Posterior vena cava (tissue), 2 donors: ENCODE measurements at regions not wholly inside any gene's neighbourhood (a gene's known extent, or its start where the extent isn't known, plus 50 kb on each side); places are given as distances from the start of the nearest gene placed in this dataset.

ENCODE experiments used
- DNase-seq: peaks from one replicate; pipeline ENCODE4 v3.0.0-alpha.2; 2020; ENCODE audit warnings: low spot score
- intact Hi-C, 2 donors: fragments of 100-400 bp; cut with DNase I; formaldehyde crosslinking; loops; one replicate each; pipeline versions ENCODE4 v1.14.1 to v1.14.2; 2022 to 2023
- donor health status: DM: yes; HTN: yes; CAD: no.
- donor health status: DM: yes; HTN: yes; CAD: no.

- DNase-seq = no peak
- intact Hi-C loops = no loop called here
These were observed 253.1 kb downstream of the PTPRU start for GRCh38 chr1:29489471-29489870.

DNA sequence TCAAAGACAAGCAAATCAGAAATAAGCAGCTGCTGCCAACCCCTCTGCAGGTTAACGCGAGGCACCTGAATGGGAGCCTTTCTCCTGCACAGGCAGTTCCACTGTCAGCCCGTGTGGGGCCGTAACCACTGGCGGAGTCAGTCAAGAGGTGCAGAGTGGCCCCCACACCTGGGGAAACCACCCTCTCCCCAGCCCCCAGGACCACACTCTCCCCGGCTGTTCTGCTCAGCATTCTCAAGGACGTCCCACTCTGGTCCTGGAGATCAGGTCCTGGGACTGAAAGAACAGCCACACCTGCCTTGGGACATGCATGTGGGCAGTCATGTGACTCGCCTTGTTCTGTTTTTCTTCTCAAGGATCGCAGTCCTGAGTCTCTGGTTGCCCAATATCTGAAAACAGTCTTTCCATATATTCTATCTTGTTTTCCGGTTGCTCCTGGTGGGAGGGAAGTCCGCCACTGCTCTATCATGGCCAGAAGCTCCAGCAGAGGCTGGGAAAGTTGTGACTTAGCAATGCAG lies 252.5 kb downstream of the PTPRU start:
- intact Hi-C loops = no loop called here
- DNase-seq = no peak

DNA sequence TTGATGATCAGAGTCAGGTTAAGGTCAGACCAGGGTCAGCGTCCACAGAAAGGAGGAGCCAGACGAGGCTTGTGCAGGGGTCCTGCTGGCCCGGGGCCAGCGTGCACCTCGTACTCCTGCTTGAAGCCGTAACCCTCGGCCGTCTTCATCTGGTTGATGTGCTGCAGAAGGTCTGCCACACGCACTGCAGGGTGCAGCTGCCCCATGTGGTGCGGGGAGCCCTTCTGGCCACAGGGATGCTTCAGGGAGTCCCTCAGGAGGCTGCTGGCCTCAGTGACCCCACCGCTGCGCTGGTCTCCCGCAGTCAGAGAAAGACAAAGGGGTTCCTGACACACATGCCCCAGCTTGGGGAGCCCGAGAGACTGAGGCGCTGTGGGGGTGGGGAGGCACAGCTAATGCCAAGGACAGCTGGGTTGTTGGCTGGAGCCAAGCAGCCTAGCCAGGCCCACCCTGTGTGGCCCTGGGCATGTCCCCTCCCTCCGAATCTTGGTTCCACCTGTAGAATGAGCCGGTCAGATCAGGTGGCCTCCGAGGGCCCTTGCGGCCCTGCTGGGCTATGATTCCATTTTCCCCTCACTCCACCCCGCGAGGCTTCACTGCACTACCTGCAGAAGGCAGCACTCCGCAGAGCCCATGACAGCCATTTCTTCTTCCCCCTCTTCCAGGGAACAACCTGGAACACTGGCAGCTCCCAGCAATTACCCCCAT lies 251.9 kb downstream of the PTPRU start:
- no peak for DNase-seq
- intact Hi-C loops = no loop called here

DNA sequence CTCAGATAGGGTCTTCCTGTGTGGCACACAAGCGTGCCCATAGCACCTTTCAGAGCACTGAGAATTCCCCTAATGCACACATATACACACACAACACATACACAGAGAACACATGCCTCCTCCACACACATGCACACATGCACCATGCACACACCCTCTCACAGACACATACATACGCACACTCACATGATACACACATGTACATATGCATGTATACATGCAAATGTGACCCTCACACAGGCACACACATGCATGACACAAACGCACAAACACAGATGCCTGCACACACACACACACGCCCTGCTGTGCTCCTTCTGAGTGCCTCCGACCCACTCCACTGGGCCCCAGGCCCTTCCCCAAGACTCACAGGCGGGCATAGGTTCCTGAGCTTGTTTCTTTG lies 251.0 kb downstream of the PTPRU start:
- no peak for DNase-seq
- intact Hi-C loops = no loop called here

- intact Hi-C loops = no loop called here
- DNase-seq = no peak
These were observed 249.0 kb downstream of the PTPRU start for GRCh38 chr1:29485096-29485925.

DNA sequence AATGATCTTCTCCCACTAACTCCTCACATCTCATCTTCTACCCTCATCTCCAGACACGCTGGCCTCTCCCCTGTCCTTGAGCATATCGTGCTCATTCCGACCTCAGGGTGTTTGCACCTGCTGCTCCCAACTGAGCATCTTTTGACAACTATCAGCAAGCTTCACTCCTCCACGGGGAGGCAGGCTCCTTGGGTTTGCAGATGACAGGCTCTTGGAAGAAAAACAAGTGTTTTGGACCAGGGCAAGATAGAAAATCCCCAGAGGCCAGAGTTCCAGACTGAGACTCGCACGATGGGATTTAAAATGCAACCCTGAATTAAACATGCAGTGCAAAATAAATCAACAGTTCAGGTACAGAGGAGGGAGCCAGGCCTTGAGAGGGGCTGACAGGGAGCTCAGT lies 246.7 kb downstream of the PTPRU start:
- intact Hi-C loops = no loop called here
- DNase-seq = no peak

GRCh38 chr1:29482064-29482463 lies 245.7 kb downstream of the PTPRU start:
- intact Hi-C loops = no loop called here
- DNase-seq = no peak

DNA sequence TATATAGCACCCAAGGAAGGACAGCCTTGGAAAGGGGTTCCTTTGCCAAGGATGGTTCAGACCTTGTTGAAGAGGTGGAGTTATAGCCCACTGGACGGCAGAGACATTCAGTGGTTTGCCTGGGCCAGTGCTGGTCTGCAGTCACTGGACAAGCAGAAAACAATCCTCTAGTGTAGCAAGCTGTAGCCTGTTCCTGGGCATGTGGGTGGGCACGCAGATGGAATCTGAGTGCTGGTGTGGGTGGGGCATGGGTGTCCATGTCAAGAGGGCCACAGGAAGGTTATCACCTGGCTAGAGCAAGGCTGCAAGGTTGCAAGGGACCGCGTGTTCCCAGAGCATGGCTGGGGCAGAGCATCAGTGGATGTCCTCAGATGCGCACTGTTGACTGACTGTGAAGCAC lies 244.7 kb downstream of the PTPRU start:
- DNase-seq = no peak
- intact Hi-C loops = no loop called here

DNA sequence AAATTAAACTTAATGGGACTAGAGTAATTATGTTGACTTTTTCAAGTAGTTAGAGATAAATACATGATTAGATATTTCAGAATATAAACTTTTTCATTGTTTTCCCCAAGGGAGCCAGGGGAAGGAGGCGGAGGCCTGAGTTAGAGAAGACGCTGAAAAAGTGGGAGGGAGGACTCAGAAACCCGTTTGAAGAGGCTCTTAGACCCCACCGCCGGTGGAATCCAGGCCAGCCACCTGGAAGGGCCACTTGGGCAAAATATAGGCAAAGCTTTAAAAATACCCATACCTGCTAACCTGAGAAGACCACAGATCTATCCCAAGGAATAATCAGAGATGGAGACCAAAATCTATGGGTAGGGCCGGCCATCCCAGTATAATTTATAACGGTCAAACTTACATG lies 242.6 kb downstream of the PTPRU start:
- DNase-seq = no peak
- intact Hi-C loops = no loop called here

GRCh38 chr1:29478151-29478791 lies 241.9 kb downstream of the PTPRU start:
- intact Hi-C loops = no loop called here
- no peak for DNase-seq

- intact Hi-C loops = no loop called here
- no peak for DNase-seq
These were observed 239.0 kb downstream of the PTPRU start for GRCh38 chr1:29475326-29475725.

- intact Hi-C loops = no loop called here
- DNase-seq = no peak
These were observed 238.2 kb downstream of the PTPRU start for GRCh38 chr1:29474274-29475244.

DNA sequence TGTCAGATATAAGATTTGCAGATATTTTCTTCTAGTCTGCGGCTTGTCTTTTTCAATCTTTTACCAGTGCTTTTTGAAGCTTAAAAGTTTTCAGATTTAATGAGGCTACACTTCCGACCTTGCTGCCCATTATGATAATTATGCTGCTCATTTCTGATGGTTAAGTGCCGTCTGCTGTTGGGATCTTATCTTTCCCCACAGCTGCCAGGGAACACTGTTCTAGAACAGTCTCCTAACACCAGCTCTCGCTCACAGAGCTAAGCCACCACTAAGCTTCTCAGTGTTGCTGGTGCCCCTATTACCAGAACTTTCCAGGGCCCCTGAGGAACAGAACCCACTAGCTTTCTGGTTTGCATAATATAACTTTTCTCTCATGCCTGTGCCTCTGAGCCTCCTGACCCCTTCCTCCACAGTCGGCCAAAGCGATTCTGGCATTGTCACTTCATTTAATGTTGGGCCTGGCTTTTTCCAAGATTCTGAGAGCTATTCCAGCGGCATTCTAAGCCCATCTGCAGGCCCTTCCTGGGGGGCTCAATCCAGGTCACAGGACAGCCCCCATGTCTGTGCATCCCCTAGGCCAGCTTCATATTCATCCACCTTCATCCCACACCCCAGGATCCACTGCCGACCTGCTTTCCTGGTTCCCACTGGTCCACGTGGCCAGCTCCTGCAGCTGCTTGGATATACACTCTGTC lies 237.0 kb downstream of the PTPRU start:
- intact Hi-C loops = no loop called here
- DNase-seq = no peak

- no peak for DNase-seq
These were observed 235.4 kb downstream of the PTPRU start for GRCh38 chr1:29471487-29472313.

DNA sequence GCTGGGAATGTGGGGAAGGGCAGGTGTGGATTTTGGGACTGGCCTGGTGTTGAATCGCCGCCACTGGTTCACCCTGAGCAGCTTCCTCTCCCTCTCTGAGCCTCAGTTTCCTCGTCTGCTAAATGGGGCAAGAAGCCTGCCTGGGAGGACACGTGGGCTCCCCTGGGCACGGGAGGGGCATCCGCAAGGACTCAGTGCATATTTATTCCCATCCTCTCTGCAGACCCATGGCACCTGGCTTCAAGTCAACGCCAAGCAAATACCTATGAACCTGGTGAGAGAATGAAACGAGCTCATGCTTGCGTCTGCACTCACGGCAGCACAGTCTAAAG lies 234.4 kb downstream of the PTPRU start:
- no peak for DNase-seq
- intact Hi-C loops = no loop called here

More at GRCh38 chr1:29471487-29472313, 235.4 kb downstream of the PTPRU start:
- intact Hi-C loops = no loop called here

- intact Hi-C loops = no loop called here
- DNase-seq = no peak
These were observed 233.9 kb downstream of the PTPRU start for GRCh38 chr1:29470087-29470787.

GRCh38 chr1:29469457-29469856 lies 233.1 kb downstream of the PTPRU start:
- DNase-seq = peak; percentile 89
- intact Hi-C loops = no loop called here
